ENCODE measurements at regions not wholly inside any gene's neighbourhood (a gene's known extent, or its start where the extent isn't known, plus 50 kb on each side); places are given as distances from the start of the nearest gene placed in this dataset.

GRCh38 chr5:2183154-2184025 is 300.7 kb upstream of the IRX4 start:
- no peak for TF ChIP-seq RFX5 (IDR thresholded peaks at IDR 0.05; ENCODE audit: borderline replicate concordance, low read depth, low read length)
- TF ChIP-seq KDM5A (IDR thresholded peaks at IDR 0.05; ENCODE audit: low read length), result no peak
- TF ChIP-seq EZH2 (IDR thresholded peaks at IDR 0.05; ENCODE audit: low read depth, low read length, severe bottlenecking), result no peak
- TF ChIP-seq YY1 (IDR thresholded peaks at IDR 0.05; ENCODE audit: low read depth, low read length), result no peak
- TF ChIP-seq, protein P1, sequence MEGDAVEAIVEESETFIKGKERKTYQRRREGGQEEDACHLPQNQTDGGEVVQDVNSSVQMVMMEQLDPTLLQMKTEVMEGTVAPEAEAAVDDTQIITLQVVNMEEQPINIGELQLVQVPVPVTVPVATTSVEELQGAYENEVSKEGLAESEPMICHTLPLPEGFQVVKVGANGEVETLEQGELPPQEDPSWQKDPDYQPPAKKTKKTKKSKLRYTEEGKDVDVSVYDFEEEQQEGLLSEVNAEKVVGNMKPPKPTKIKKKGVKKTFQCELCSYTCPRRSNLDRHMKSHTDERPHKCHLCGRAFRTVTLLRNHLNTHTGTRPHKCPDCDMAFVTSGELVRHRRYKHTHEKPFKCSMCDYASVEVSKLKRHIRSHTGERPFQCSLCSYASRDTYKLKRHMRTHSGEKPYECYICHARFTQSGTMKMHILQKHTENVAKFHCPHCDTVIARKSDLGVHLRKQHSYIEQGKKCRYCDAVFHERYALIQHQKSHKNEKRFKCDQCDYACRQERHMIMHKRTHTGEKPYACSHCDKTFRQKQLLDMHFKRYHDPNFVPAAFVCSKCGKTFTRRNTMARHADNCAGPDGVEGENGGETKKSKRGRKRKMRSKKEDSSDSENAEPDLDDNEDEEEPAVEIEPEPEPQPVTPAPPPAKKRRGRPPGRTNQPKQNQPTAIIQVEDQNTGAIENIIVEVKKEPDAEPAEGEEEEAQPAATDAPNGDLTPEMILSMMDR (IDR thresholded peaks at IDR 0.05; ENCODE audit: control extremely low read depth in 1 of 3, insufficient read depth in 1 of 3, low read depth in 1 of 3, low read length in 3 of 3), result no peak
- no peak for TF ChIP-seq EP300 (IDR thresholded peaks at IDR 0.05; ENCODE audit: borderline replicate concordance in 1 of 2, low read depth in 2 of 2, low read length in 2 of 2)
- no peak for TF ChIP-seq SP1 (IDR thresholded peaks at IDR 0.05; ENCODE audit: low read depth, low read length)
- no peak for TF ChIP-seq CHD2 (IDR thresholded peaks at IDR 0.05; ENCODE audit: low read length)
- TF ChIP-seq JUN (IDR thresholded peaks at IDR 0.05; ENCODE audit: low read depth, low read length), result no peak
- TF ChIP-seq POLR2AphosphoS5 (IDR thresholded peaks at IDR 0.05; ENCODE audit: low read depth, low read length), result no peak
- TF ChIP-seq ATF2 (IDR thresholded peaks at IDR 0.05; ENCODE audit: low read length), result no peak
- TF ChIP-seq RAD21 (IDR thresholded peaks at IDR 0.05 in 1 of 2, conservative IDR thresholded peaks at IDR 0.05 in 1 of 2; ENCODE audit: low read depth in 2 of 2, low read length in 2 of 2), result no peak
- TF ChIP-seq GABPA (IDR thresholded peaks at IDR 0.05; ENCODE audit: borderline replicate concordance, insufficient read depth, low read length), result no peak
- TF ChIP-seq E2F6 (IDR thresholded peaks at IDR 0.05), result no peak

All from H1 (cell line).